H1 (cell line): ENCODE measurements at regions not wholly inside any gene's neighbourhood (a gene's known extent, or its start where the extent isn't known, plus 50 kb on each side); places are given as distances from the start of the nearest gene placed in this dataset.

Source experiments
- BACH1 ChIP-seq: IDR thresholded peaks from 2 replicates; pipeline ENCODE4 v1.6.1; 2012; ENCODE audit warnings: low read length, improper control_type of control experiment
- BRCA1 ChIP-seq: IDR thresholded peaks from 2 replicates; pipeline ENCODE4 v1.6.1; 2012; ENCODE audit warnings: low read depth, low read length, improper control_type of control experiment
- CBX5 ChIP-seq: fragments of 300-800, 300-1000 bp; sonication (generic); IDR thresholded peaks from 2 replicates; pipeline ENCODE4 v1.7.1; 2016; ENCODE audit warnings: antibody characterized with exemption, low read length, low read depth
- CEBPB ChIP-seq: IDR thresholded peaks from 2 replicates; pipeline ENCODE4 v1.6.1; 2012; ENCODE audit warnings: low read depth, low read length
- CREB1 ChIP-seq: IDR thresholded peaks from 2 replicates; pipeline ENCODE4 v1.6.1; 2012; ENCODE audit warnings: inconsistent platforms
- EP300 ChIP-seq, 2 experiments: IDR thresholded peaks; 1 replicate in 1 of 2; 2 replicates in 1 of 2; pipeline ENCODE4 v1.6.1; 2011 to 2012; ENCODE audit warnings: low read depth in 2 of 2, low read length in 2 of 2, mild to moderate bottlenecking in 2 of 2, borderline replicate concordance in 1 of 2, inconsistent platforms in 1 of 2, moderate library complexity in 1 of 2
- KDM4A ChIP-seq: IDR thresholded peaks from one replicate; pipeline ENCODE4 v1.7.1; 2012; ENCODE audit warnings: low read depth, mild to moderate bottlenecking, moderate library complexity, low read length, inconsistent platforms; ENCODE audit not compliant: severe bottlenecking
- POLR2A ChIP-seq, 2 experiments: IDR thresholded peaks; 1 replicate in 1 of 2; 2 replicates in 1 of 2; pipeline ENCODE4 v1.6.1; 2011; ENCODE audit warnings: low read depth in 2 of 2, low read length in 2 of 2, mild to moderate bottlenecking in 2 of 2; ENCODE audit errors: control extremely low read depth in 1 of 2
- POLR2AphosphoS5 ChIP-seq: IDR thresholded peaks from 2 replicates; pipeline ENCODE4 v1.6.1; 2011; ENCODE audit warnings: low read depth, low read length
- RAD21 ChIP-seq, 2 experiments: IDR thresholded peaks in 1 of 2; conservative IDR thresholded peaks in 1 of 2; 2 replicates each; pipeline ENCODE4 v1.6.1; 2011; ENCODE audit warnings: low read depth in 2 of 2, low read length in 2 of 2, improper control_type of control experiment in 1 of 2, inconsistent platforms in 1 of 2, mild to moderate bottlenecking in 1 of 2, moderate library complexity in 1 of 2
- RXRA ChIP-seq: IDR thresholded peaks from 2 replicates; pipeline ENCODE4 v1.6.1; 2011; ENCODE audit warnings: low read depth, mild to moderate bottlenecking, low read length, moderate library complexity; ENCODE audit not compliant: insufficient read depth
- SAP30 ChIP-seq: fragments of 300-600 bp; sonication (generic); IDR thresholded peaks from 2 replicates; pipeline ENCODE4 v1.7.1; 2012; ENCODE audit warnings: low read length, moderate library complexity, mild to moderate bottlenecking, inconsistent platforms; ENCODE audit not compliant: insufficient read depth, insufficient replicate concordance
- SP1 ChIP-seq: IDR thresholded peaks from 2 replicates; pipeline ENCODE4 v1.6.1; 2011; ENCODE audit warnings: low read depth, low read length
- TAF7 ChIP-seq: optimal IDR thresholded peaks from 2 replicates; pipeline ENCODE3; 2011; ENCODE audit warnings: low read depth, mild to moderate bottlenecking, inconsistent platforms, low read length, moderate library complexity, borderline replicate concordance
- TF ChIP-seq, protein P1 (sequence below): IDR thresholded peaks from 2 replicates; pipeline ENCODE4 v1.6.1; 2012; ENCODE audit warnings: inconsistent platforms

DNA sequence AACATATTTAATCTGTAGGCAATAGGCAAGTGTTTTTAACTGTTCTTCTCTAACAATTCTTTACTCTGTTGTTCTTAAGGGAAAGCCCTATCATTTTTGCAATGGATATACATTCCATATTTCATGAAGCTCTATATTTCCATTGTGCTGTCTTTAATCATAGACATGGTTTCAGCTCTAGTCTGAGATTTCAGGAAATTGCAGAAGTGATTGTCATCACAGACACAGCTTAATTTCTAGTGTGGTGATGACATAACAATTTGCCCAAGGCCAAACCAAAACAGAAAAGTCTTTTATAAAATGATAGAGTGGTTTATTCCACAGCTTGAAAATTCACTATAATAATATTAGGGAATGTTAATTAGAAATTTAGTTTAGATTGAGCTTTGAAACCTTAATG lies 494.1 kb upstream of the SEMA3A start (continued):
- TF ChIP-seq SAP30, result no peak
- TF ChIP-seq CBX5, result no peak
- TF ChIP-seq KDM4A, result no peak
- TF ChIP-seq RAD21 (IDR thresholded peaks at IDR 0.05 in 1 of 2, conservative IDR thresholded peaks at IDR 0.05 in 1 of 2; ENCODE audit: low read depth in 2 of 2, low read length in 2 of 2), result no peak
- no peak for TF ChIP-seq TAF7
- no peak for TF ChIP-seq CREB1
- TF ChIP-seq, protein P1, sequence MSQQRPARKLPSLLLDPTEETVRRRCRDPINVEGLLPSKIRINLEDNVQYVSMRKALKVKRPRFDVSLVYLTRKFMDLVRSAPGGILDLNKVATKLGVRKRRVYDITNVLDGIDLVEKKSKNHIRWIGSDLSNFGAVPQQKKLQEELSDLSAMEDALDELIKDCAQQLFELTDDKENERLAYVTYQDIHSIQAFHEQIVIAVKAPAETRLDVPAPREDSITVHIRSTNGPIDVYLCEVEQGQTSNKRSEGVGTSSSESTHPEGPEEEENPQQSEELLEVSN, result no peak
- no peak for TF ChIP-seq SP1
- no peak for TF ChIP-seq POLR2A (IDR thresholded peaks at IDR 0.05; ENCODE audit: control extremely low read depth in 1 of 2, low read depth in 2 of 2, low read length in 2 of 2)
- TF ChIP-seq CEBPB, result no peak
- no peak for TF ChIP-seq RXRA
- no peak for TF ChIP-seq POLR2AphosphoS5
- no peak for TF ChIP-seq BRCA1
- no peak for TF ChIP-seq BACH1
- no peak for TF ChIP-seq EP300 (IDR thresholded peaks at IDR 0.05; ENCODE audit: borderline replicate concordance in 1 of 2, low read depth in 2 of 2, low read length in 2 of 2)
- TF ChIP-seq, all 59 proteins: peak for 0
